Liver (tissue), 8 donors: ENCODE measurements at regions not wholly inside any gene's neighbourhood (a gene's known extent, or its start where the extent isn't known, plus 50 kb on each side); places are given as distances from the start of the nearest gene placed in this dataset.

Experiments used
- DNase-seq: peaks from one replicate; pipeline ENCODE4 v3.0.0-alpha.2; 2017; ENCODE audit warnings: low spot score
- H3K27ac ChIP-seq, 2 donors: one replicate each; pipeline ENCODE4 v1.7.0; 2013; ENCODE audit warnings: inconsistent platforms in 2 of 2, low read length in 2 of 2, control low read depth in 1 of 2, low read depth in 1 of 2, mild to moderate bottlenecking in 1 of 2
- H3K27me3 ChIP-seq, 4 donors: one replicate each; pipeline versions ENCODE4 v1.6.1 to v1.7.0; 2013; ENCODE audit warnings: low read length in 3 of 4, inconsistent platforms in 1 of 4, mild to moderate bottlenecking in 1 of 4, moderate library complexity in 1 of 4; ENCODE audit not compliant: control insufficient read depth in 4 of 4, insufficient read depth in 4 of 4
- H3K36me3 ChIP-seq, 4 donors: one replicate each; pipeline versions ENCODE4 v1.6.1 to v1.7.0; 2013; ENCODE audit warnings: low read length in 3 of 4, mild to moderate bottlenecking in 3 of 4, low read depth in 1 of 4, moderate library complexity in 1 of 4; ENCODE audit not compliant: control insufficient read depth in 4 of 4, insufficient read depth in 3 of 4
- H3K4me1 ChIP-seq, 4 donors: one replicate each; pipeline versions ENCODE4 v1.6.1 to v1.7.0; 2013; ENCODE audit warnings: low read length in 3 of 4, mild to moderate bottlenecking in 3 of 4, moderate library complexity in 1 of 4; ENCODE audit not compliant: control insufficient read depth in 4 of 4, insufficient read depth in 4 of 4
- H3K4me3 ChIP-seq, 3 donors: one replicate each; pipeline versions ENCODE4 v1.6.1 to v1.7.0; 2013; ENCODE audit warnings: low read length in 3 of 3, control low read depth in 1 of 3, low read depth in 1 of 3, mild to moderate bottlenecking in 1 of 3
- H3K9ac ChIP-seq, 2 donors: one replicate each; pipeline ENCODE4 v1.7.0; 2013; ENCODE audit warnings: low read length in 2 of 2, mild to moderate bottlenecking in 2 of 2, moderate library complexity in 2 of 2, control low read depth in 1 of 2, low read depth in 1 of 2
- H3K9me3 ChIP-seq, 4 donors: one replicate each; pipeline versions ENCODE4 v1.6.1 to v1.7.0; 2013; ENCODE audit warnings: low read length in 3 of 4; ENCODE audit not compliant: control insufficient read depth in 4 of 4
- FOXA2 ChIP-seq: IDR thresholded peaks from 2 replicates; pipeline ENCODE4 v1.6.1; 2016; ENCODE audit warnings: antibody characterized with exemption
- GABPA ChIP-seq, 2 donors: IDR thresholded peaks in 1 of 2; conservative IDR thresholded peaks in 1 of 2; 2 replicates each; pipeline ENCODE4 v1.6.1; 2016; ENCODE audit warnings: antibody characterized with exemption in 2 of 2, mild to moderate bottlenecking in 1 of 2, moderate library complexity in 1 of 2
- JUND ChIP-seq, 2 donors: IDR thresholded peaks; 2 replicates each; pipeline ENCODE4 v1.6.1; 2016; ENCODE audit warnings: antibody characterized with exemption in 2 of 2
- RAD21 ChIP-seq, 2 donors: IDR thresholded peaks; 2 replicates each; pipeline ENCODE4 v1.6.1; 2016; ENCODE audit warnings: antibody characterized with exemption in 2 of 2, mild to moderate bottlenecking in 2 of 2
- REST ChIP-seq: IDR thresholded peaks from 2 replicates; pipeline ENCODE4 v1.6.1; 2016; ENCODE audit warnings: antibody characterized with exemption, mild to moderate bottlenecking
- RXRA ChIP-seq, 2 donors: IDR thresholded peaks; 2 replicates each; pipeline ENCODE4 v1.6.1; 2017 to 2018; ENCODE audit warnings: antibody characterized with exemption in 2 of 2, mild to moderate bottlenecking in 1 of 2
- SP1 ChIP-seq: IDR thresholded peaks from 2 replicates; pipeline ENCODE4 v1.6.1; 2018; ENCODE audit warnings: antibody characterized with exemption, mild to moderate bottlenecking
- TAF1 ChIP-seq: conservative IDR thresholded peaks from 2 replicates; pipeline ENCODE4 v1.6.1; 2016; ENCODE audit warnings: antibody characterized with exemption, mild to moderate bottlenecking
- WGBS: extraction: QIAGEN DNeasy Blood & Tissue Kit; methylation state at CpG from one replicate; pipeline ENCODE4 v1.1.7; 2013; 5-methylcytosine and 5-hydroxymethylcytosine counted together
- TF ChIP-seq, protein P1 (sequence below): fragments of 150-350 bp; IDR thresholded peaks from 2 replicates; pipeline ENCODE4 v1.5.1; 2017; ENCODE audit warnings: improper control_type of control experiment, low read depth, low read length; ENCODE audit not compliant: missing input control
- TF ChIP-seq, protein P2 (sequence below): IDR thresholded peaks from 2 replicates; pipeline ENCODE4 v1.6.1; 2016; ENCODE audit warnings: antibody characterized with exemption
- TF ChIP-seq, protein P3 (sequence below): IDR thresholded peaks from 2 replicates; pipeline ENCODE4 v1.6.1; 2016; ENCODE audit warnings: antibody characterized with exemption
- donor health status: healthy.
- donor health status: healthy.
- donor health status: healthy.
- donor health status: healthy.
- donor health status: healthy.

- TF ChIP-seq REST = no peak
These were observed 186.3 kb upstream of the GSE1 start (continued) for GRCh38 chr16:85426806-85427205.

- no peaks in the 10 kb centered on the region for H3K36me3 ChIP-seq
- TF ChIP-seq, protein P1, sequence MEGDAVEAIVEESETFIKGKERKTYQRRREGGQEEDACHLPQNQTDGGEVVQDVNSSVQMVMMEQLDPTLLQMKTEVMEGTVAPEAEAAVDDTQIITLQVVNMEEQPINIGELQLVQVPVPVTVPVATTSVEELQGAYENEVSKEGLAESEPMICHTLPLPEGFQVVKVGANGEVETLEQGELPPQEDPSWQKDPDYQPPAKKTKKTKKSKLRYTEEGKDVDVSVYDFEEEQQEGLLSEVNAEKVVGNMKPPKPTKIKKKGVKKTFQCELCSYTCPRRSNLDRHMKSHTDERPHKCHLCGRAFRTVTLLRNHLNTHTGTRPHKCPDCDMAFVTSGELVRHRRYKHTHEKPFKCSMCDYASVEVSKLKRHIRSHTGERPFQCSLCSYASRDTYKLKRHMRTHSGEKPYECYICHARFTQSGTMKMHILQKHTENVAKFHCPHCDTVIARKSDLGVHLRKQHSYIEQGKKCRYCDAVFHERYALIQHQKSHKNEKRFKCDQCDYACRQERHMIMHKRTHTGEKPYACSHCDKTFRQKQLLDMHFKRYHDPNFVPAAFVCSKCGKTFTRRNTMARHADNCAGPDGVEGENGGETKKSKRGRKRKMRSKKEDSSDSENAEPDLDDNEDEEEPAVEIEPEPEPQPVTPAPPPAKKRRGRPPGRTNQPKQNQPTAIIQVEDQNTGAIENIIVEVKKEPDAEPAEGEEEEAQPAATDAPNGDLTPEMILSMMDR = peak; percentile 36
- no peak for TF ChIP-seq FOXA2
- peak; percentile 56 to 73 for TF ChIP-seq RAD21 (IDR thresholded peaks at IDR 0.05)
- H3K9ac ChIP-seq = no peak overlapping the region
- H3K27ac ChIP-seq = no peak overlapping the region
- peaks cover 0 to 1% (median under 1%) of the 10 kb centered on the region in 4 donors for H3K4me1 ChIP-seq
- no peaks in the 10 kb centered on the region for H3K27me3 ChIP-seq
- H3K4me3 ChIP-seq = no peak overlapping the region
- DNase-seq = no peak
- H3K9me3 ChIP-seq = no peaks in the 10 kb centered on the region
- 69% methylated on average over 17 of the region's 17 CpGs for WGBS
These were observed 184.8 kb upstream of the GSE1 start for GRCh38 chr16:85428168-85428898.

- WGBS = 96% methylated on average over 25 of the region's 25 CpGs
- Histone ChIP-seq H3K36me3 (no peaks in the 10 kb centered on the region), H3K27me3 (no peaks in the 10 kb centered on the region), H3K9me3 (no peaks in the 10 kb centered on the region), H3K4me3 (no peak overlapping the region), H3K4me1 (no peaks in the 10 kb centered on the region), H3K27ac (no peak overlapping the region), H3K9ac (no peak overlapping the region)
- no peak for DNase-seq
- TF ChIP-seq, protein P1 = no peak
- no peak for TF ChIP-seq GABPA (IDR thresholded peaks at IDR 0.05 in 1 of 2, conservative IDR thresholded peaks at IDR 0.05 in 1 of 2)
- no peak for TF ChIP-seq TAF1
- TF ChIP-seq, protein P2, sequence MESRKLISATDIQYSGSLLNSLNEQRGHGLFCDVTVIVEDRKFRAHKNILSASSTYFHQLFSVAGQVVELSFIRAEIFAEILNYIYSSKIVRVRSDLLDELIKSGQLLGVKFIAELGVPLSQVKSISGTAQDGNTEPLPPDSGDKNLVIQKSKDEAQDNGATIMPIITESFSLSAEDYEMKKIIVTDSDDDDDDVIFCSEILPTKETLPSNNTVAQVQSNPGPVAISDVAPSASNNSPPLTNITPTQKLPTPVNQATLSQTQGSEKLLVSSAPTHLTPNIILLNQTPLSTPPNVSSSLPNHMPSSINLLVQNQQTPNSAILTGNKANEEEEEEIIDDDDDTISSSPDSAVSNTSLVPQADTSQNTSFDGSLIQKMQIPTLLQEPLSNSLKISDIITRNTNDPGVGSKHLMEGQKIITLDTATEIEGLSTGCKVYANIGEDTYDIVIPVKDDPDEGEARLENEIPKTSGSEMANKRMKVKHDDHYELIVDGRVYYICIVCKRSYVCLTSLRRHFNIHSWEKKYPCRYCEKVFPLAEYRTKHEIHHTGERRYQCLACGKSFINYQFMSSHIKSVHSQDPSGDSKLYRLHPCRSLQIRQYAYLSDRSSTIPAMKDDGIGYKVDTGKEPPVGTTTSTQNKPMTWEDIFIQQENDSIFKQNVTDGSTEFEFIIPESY = no peak
- TF ChIP-seq, protein P3, sequence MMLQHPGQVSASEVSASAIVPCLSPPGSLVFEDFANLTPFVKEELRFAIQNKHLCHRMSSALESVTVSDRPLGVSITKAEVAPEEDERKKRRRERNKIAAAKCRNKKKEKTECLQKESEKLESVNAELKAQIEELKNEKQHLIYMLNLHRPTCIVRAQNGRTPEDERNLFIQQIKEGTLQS = no peak
- TF ChIP-seq JUND (IDR thresholded peaks at IDR 0.05) = no peak
- no peak for TF ChIP-seq FOXA2
- TF ChIP-seq SP1 = no peak
- no peak for TF ChIP-seq RXRA (IDR thresholded peaks at IDR 0.05)
These were observed 184.0 kb upstream of the GSE1 start for GRCh38 chr16:85428899-85429775.
